Astrocyte (in vitro differentiated cells and primary cell): ENCODE measurements at regions not wholly inside any gene's neighbourhood (a gene's known extent, or its start where the extent isn't known, plus 50 kb on each side); places are given as distances from the start of the nearest gene placed in this dataset.
A peak's percentile ranks its signal among the peaks of the same experiment; 100 is the strongest.

Source experiments
- DNase-seq: peaks from one replicate; pipeline ENCODE4 v3.0.0-alpha.2; 2010; ENCODE audit warnings: low read depth
- FAIRE-seq: peaks from 2 replicates; lab custom pipeline; 2011; peaks lifted over from hg19 to GRCh38; lab: Jason Lieb, UNC
- H2AFZ ChIP-seq: 2 replicates; pipeline ENCODE4 v1.6.0; 2012; ENCODE audit warnings: low read depth, low read length, inconsistent platforms
- H3K27ac ChIP-seq: 2 replicates; pipeline ENCODE4 v1.5.1; 2011; ENCODE audit warnings: low read depth, low read length, inconsistent platforms
- H3K27me3 ChIP-seq: 2 replicates; pipeline ENCODE4 v1.6.0; 2011; ENCODE audit warnings: low read length, inconsistent platforms; ENCODE audit not compliant: insufficient read depth
- H3K36me3 ChIP-seq: 2 replicates; pipeline ENCODE4 v1.5.1; 2011; ENCODE audit warnings: low read length, inconsistent platforms; ENCODE audit not compliant: insufficient read depth
- H3K4me1 ChIP-seq: 2 replicates; pipeline ENCODE4 v1.5.1; 2011; ENCODE audit warnings: low read length, inconsistent platforms; ENCODE audit not compliant: insufficient read depth
- H3K4me2 ChIP-seq: 2 replicates; pipeline ENCODE4 v1.6.0; 2012; ENCODE audit warnings: low read length, inconsistent platforms
- H3K4me3 ChIP-seq: 2 replicates; pipeline ENCODE4 v1.5.1; 2011; ENCODE audit warnings: low read depth, mild to moderate bottlenecking, low read length, inconsistent platforms; ENCODE audit not compliant: insufficient read depth
- H3K79me2 ChIP-seq: 2 replicates; pipeline ENCODE4 v1.6.0; 2012; ENCODE audit warnings: mild to moderate bottlenecking, low read length, inconsistent platforms; ENCODE audit not compliant: insufficient read depth
- H3K9ac ChIP-seq: 2 replicates; pipeline ENCODE4 v1.6.0; 2012; ENCODE audit warnings: mild to moderate bottlenecking, low read length, inconsistent platforms
- H3K9me3 ChIP-seq: 2 replicates; pipeline ENCODE4 v1.5.1; 2012; ENCODE audit warnings: low read depth, mild to moderate bottlenecking, low read length, inconsistent platforms; ENCODE audit not compliant: insufficient read depth
- H4K20me1 ChIP-seq: 2 replicates; pipeline ENCODE4 v1.6.0; 2012; ENCODE audit warnings: low read length, inconsistent platforms; ENCODE audit not compliant: insufficient read depth
- H3K27ac Mint-ChIP-seq: one replicate; pipeline ENCODE4 v1.8.0; 2021; ENCODE audit warnings: mild to moderate bottlenecking, mixed read lengths; ENCODE audit not compliant: unreplicated experiment
- H3K27me3 Mint-ChIP-seq: one replicate; pipeline ENCODE4 v1.8.0; 2021; ENCODE audit warnings: low read depth, mixed read lengths; ENCODE audit not compliant: unreplicated experiment
- H3K36me3 Mint-ChIP-seq: one replicate; pipeline ENCODE4 v1.8.0; 2021; ENCODE audit warnings: low read depth, mixed read lengths; ENCODE audit not compliant: unreplicated experiment
- H3K4me1 Mint-ChIP-seq: one replicate; pipeline ENCODE4 v1.8.0; 2021; ENCODE audit warnings: low read depth, mixed read lengths; ENCODE audit not compliant: unreplicated experiment
- H3K4me3 Mint-ChIP-seq: one replicate; pipeline ENCODE4 v1.8.0; 2021; ENCODE audit warnings: mild to moderate bottlenecking, moderate library complexity, mixed read lengths; ENCODE audit not compliant: unreplicated experiment
- H3K9me3 Mint-ChIP-seq: one replicate; pipeline ENCODE4 v1.8.0; 2021; ENCODE audit warnings: mild to moderate bottlenecking, mixed read lengths; ENCODE audit not compliant: unreplicated experiment
- CTCF ChIP-seq: IDR thresholded peaks from 2 replicates; pipeline ENCODE4 v1.5.1; 2011; ENCODE audit warnings: low read depth, mild to moderate bottlenecking, inconsistent platforms, low read length, moderate library complexity; ENCODE audit not compliant: insufficient read depth
- EZH2 ChIP-seq: IDR thresholded peaks from 2 replicates; pipeline ENCODE4 v1.6.1; 2012; ENCODE audit warnings: mild to moderate bottlenecking, low read length, inconsistent platforms; ENCODE audit not compliant: insufficient read depth

- no peak overlapping the region for H3K4me3 ChIP-seq
- H3K36me3 Mint-ChIP-seq: no peaks in the 10 kb centered on the region
- no peak overlapping the region for H3K27ac Mint-ChIP-seq
- H3K36me3 ChIP-seq: no peaks in the 10 kb centered on the region
- H3K27me3 Mint-ChIP-seq: peaks cover 3% of the 10 kb centered on the region
- peaks cover 2% of the 10 kb centered on the region for H3K27me3 ChIP-seq
- H3K9me3 ChIP-seq: no peaks in the 10 kb centered on the region
- H3K4me1 ChIP-seq: no peaks in the 10 kb centered on the region
- H3K4me3 Mint-ChIP-seq: no peak overlapping the region
- no peaks in the 10 kb centered on the region for H3K79me2 ChIP-seq
- no peak for TF ChIP-seq EZH2
- TF ChIP-seq CTCF: no peak
- no peaks in the 10 kb centered on the region for H4K20me1 ChIP-seq
- no peak overlapping the region for H2AFZ ChIP-seq
- FAIRE-seq (no peak), DNase-seq (no peak)
- no peak overlapping the region for H3K27ac ChIP-seq
- no peaks in the 10 kb centered on the region for H3K9me3 Mint-ChIP-seq
- H3K4me1 Mint-ChIP-seq: peaks cover 21% of the 10 kb centered on the region
- H3K9ac ChIP-seq: no peak overlapping the region
- H3K4me2 ChIP-seq: no peak overlapping the region
Observed at GRCh38 chr6:87946669-87947068, 101.0 kb upstream of the SPACA1 start.

- peaks cover 2% of the 10 kb centered on the region for H3K27me3 ChIP-seq
Observed at GRCh38 chr6:87945966-87946365, 101.7 kb upstream of the SPACA1 start.

More at GRCh38 chr6:87945966-87946365, 101.7 kb upstream of the SPACA1 start:
- H3K36me3 ChIP-seq: no peaks in the 10 kb centered on the region
- DNase-seq (no peak), FAIRE-seq (no peak)
- H3K4me1 ChIP-seq: no peaks in the 10 kb centered on the region
- H3K4me1 Mint-ChIP-seq: peaks cover 22% of the 10 kb centered on the region
- H4K20me1 ChIP-seq: no peaks in the 10 kb centered on the region
- H3K9ac ChIP-seq: no peak overlapping the region
- TF ChIP-seq EZH2: no peak
- TF ChIP-seq CTCF: no peak
- H3K36me3 Mint-ChIP-seq: no peaks in the 10 kb centered on the region
- H3K4me2 ChIP-seq: no peak overlapping the region
- peak overlapping the region; percentile 6 for H3K27ac Mint-ChIP-seq
- H3K4me3 ChIP-seq: no peak overlapping the region
- no peaks in the 10 kb centered on the region for H3K9me3 Mint-ChIP-seq
- no peak overlapping the region for H3K27ac ChIP-seq
- H3K4me3 Mint-ChIP-seq: no peak overlapping the region
- H3K9me3 ChIP-seq: no peaks in the 10 kb centered on the region
- peaks cover 3% of the 10 kb centered on the region for H3K27me3 Mint-ChIP-seq
- H3K79me2 ChIP-seq: no peaks in the 10 kb centered on the region
- H2AFZ ChIP-seq: no peak overlapping the region
